ENCODE measurements at regions not wholly inside any gene's neighbourhood (a gene's known extent, or its start where the extent isn't known, plus 50 kb on each side); places are given as distances from the start of the nearest gene placed in this dataset.

DNA sequence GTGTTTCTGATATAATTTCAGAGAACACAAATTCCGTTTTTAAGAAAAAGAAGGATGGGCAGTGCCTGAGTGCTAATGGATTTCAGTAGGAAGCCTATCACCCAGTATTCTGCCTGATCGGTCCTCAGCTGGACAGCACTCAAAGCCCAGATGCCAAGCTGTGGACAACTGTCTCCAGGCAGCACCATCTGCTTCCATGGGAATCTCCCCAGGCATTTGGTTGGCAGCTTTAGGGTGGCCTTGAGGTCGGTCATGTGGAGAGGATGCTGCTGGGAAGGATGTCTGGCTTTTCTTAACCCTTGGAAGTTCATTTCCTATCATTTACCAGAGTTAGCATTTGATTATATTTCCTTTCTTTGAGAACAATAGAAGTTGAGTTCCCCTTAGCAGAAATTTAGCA is 311.7 kb downstream of the TBC1D4 start:
- TF ChIP-seq MED1 (CRISPR knock-in tag; IDR thresholded peaks at IDR 0.05; ENCODE audit: borderline replicate concordance) (no peak), POLR2A (conservative IDR thresholded peaks at IDR 0.05) (no peak), RAD51 (IDR thresholded peaks at IDR 0.05; ENCODE audit: borderline replicate concordance, low read depth) (no peak)

All from K562 (cell line).